A549 (cell line): ENCODE measurements at regions not wholly inside any gene's neighbourhood (a gene's known extent, or its start where the extent isn't known, plus 50 kb on each side); places are given as distances from the start of the nearest gene placed in this dataset.

Experiments used
- ATAC-seq, 2 experiments: fragments of 200-7000 bp in 1 of 2; fragments of >200 bp in 1 of 2; cut with Nextera tagmentation in 1 of 2; cut with Tn5 transposase in 1 of 2; 3 replicates each; pipeline versions ENCODE4 v1.8.0 to v1.9.1; 2018 to 2020; ENCODE audit warnings: mild to moderate bottlenecking in 1 of 2, moderate library complexity in 1 of 2
- CTCF ChIA-PET: fragments of 300-600 bp; sonication (Branson Sonifier 250); formaldehyde crosslinking; extraction: SDS; loops from one replicate; lab custom pipeline; 2021; ENCODE audit warnings: antibody characterized with exemption, inconsistent platforms; lab: Yijun Ruan, JAX
- POLR2A ChIA-PET: fragments of 350-600 bp; formaldehyde crosslinking; extraction: SDS; loops from one replicate; lab custom pipeline; 2021; ENCODE audit warnings: antibody characterized with exemption, inconsistent platforms; lab: Yijun Ruan, JAX
- DNase-seq, 2 experiments: peaks; one replicate each; pipeline versions ENCODE4 v3.0.0 to v3.0.0-alpha.2; 2011 to 2016; ENCODE audit warnings: low read depth in 1 of 2, low spot score in 1 of 2
- FAIRE-seq: peaks from 2 replicates; lab custom pipeline; 2011; peaks lifted over from hg19 to GRCh38; lab: Jason Lieb, UNC
- H3K27ac ChIP-seq, 2 experiments: fragments of >200 bp; sonication (Bioruptor Twin); formaldehyde crosslinking; 3 replicates each; pipeline ENCODE4 v1.5.1; 2016 to 2017
- H3K4me1 ChIP-seq: fragments of >200 bp; sonication (Bioruptor Twin); formaldehyde crosslinking; 3 replicates; pipeline ENCODE4 v1.6.1; 2016
- H3K4me2 ChIP-seq: fragments of >200 bp; sonication (Bioruptor Twin); formaldehyde crosslinking; 3 replicates; pipeline ENCODE4 v1.6.1; 2016
- H3K4me3 ChIP-seq: fragments of >200 bp; sonication (Bioruptor Twin); formaldehyde crosslinking; 3 replicates; pipeline ENCODE4 v1.5.1; 2016
- H3K9me3 ChIP-seq: fragments of >200 bp; sonication (Bioruptor Twin); formaldehyde crosslinking; 3 replicates; pipeline ENCODE4 v1.6.1; 2016
- ATOH8 ChIP-seq: fragments of 250-450 bp; sonication (Bioruptor Pico); IDR thresholded peaks from 2 replicates; pipeline ENCODE4 v1.5.0; 2020; ENCODE audit warnings: low read depth, mild to moderate bottlenecking, moderate library complexity
- BCL3 ChIP-seq: fragments of >200 bp; sonication (Bioruptor Twin); formaldehyde crosslinking; IDR thresholded peaks from 3 replicates; pipeline ENCODE4 v1.6.1; 2016
- BHLHE40 ChIP-seq: IDR thresholded peaks from 2 replicates; pipeline ENCODE4 v1.6.1; 2012; ENCODE audit warnings: low read depth, low read length, inconsistent platforms
- CBX2 ChIP-seq: fragments of 200-600 bp; sonication (generic); IDR thresholded peaks from 2 replicates; pipeline ENCODE4 v1.6.1; 2016; ENCODE audit warnings: low read depth, mild to moderate bottlenecking, borderline replicate concordance
- CBX8 ChIP-seq: fragments of 200-600 bp; sonication (generic); IDR thresholded peaks from 2 replicates; pipeline ENCODE4 v1.6.1; 2016
- CEBPB ChIP-seq, 2 experiments: fragments of >200 bp in 1 of 2; sonication (Bioruptor Twin) in 1 of 2; formaldehyde crosslinking in 1 of 2; IDR thresholded peaks; 2 replicates each; pipeline ENCODE4 v1.6.1; 2012 to 2016
- E2F6 ChIP-seq: IDR thresholded peaks from 2 replicates; pipeline ENCODE4 v1.6.1; 2012; ENCODE audit warnings: low read depth, borderline replicate concordance
- EHF ChIP-seq: fragments of 250-450 bp; sonication (Bioruptor Pico); IDR thresholded peaks from 2 replicates; pipeline ENCODE4 v1.5.0; 2020; ENCODE audit warnings: mild to moderate bottlenecking
- EP300 ChIP-seq, 2 experiments: fragments of >200 bp; sonication (Bioruptor Twin); formaldehyde crosslinking; IDR thresholded peaks; 2 replicates in 1 of 2; 3 replicates in 1 of 2; pipeline ENCODE4 v1.6.1; 2016 to 2017
- FOSB ChIP-seq: fragments of 250-450 bp; sonication (Bioruptor Pico); IDR thresholded peaks from 2 replicates; pipeline ENCODE4 v1.5.0; 2020; ENCODE audit warnings: mild to moderate bottlenecking, moderate library complexity
- FOSL2 ChIP-seq, 2 experiments: fragments of 450-650 bp in 1 of 2; fragments of >200 bp in 1 of 2; sonication (Bioruptor Twin) in 1 of 2; formaldehyde crosslinking; IDR thresholded peaks; 2 replicates each; pipeline versions ENCODE4 v1.5.0 to v1.6.1; 2016 to 2020; ENCODE audit warnings: mild to moderate bottlenecking in 1 of 2, moderate library complexity in 1 of 2
- FOXS1 ChIP-seq: fragments of 250-450 bp; sonication (Bioruptor Pico); IDR thresholded peaks from 2 replicates; pipeline ENCODE4 v1.5.0; 2020; ENCODE audit warnings: mild to moderate bottlenecking, moderate library complexity
- HEYL ChIP-seq: fragments of 250-450 bp; sonication (Bioruptor Pico); IDR thresholded peaks from 2 replicates; pipeline ENCODE4 v1.8.0; 2021; ENCODE audit warnings: mild to moderate bottlenecking, moderate library complexity
- HMGXB4 ChIP-seq: fragments of 250-450 bp; sonication (Bioruptor Pico); IDR thresholded peaks from 2 replicates; pipeline ENCODE4 v1.5.0; 2021; ENCODE audit warnings: mild to moderate bottlenecking, moderate library complexity, borderline replicate concordance
- HOXB5 ChIP-seq: fragments of 250-450 bp; sonication (Bioruptor Pico); IDR thresholded peaks from 2 replicates; pipeline ENCODE4 v1.5.0; 2020; ENCODE audit warnings: mild to moderate bottlenecking, moderate library complexity
- JUNB ChIP-seq: fragments of >200 bp; sonication (Bioruptor Twin); formaldehyde crosslinking; IDR thresholded peaks from 2 replicates; pipeline ENCODE4 v1.6.1; 2016
- MAFK ChIP-seq: fragments of 450-650 bp; IDR thresholded peaks from 2 replicates; pipeline ENCODE4 v1.6.1; 2014; ENCODE audit not compliant: partially characterized antibody
- MYC ChIP-seq: IDR thresholded peaks from 2 replicates; pipeline ENCODE4 v1.6.1; 2012; ENCODE audit warnings: mild to moderate bottlenecking, inconsistent platforms, low read length, improper control_type of control experiment, borderline replicate concordance
- NFE2L2 ChIP-seq: fragments of 150-350 bp; conservative IDR thresholded peaks from 2 replicates; pipeline ENCODE4 v1.6.1; 2014; ENCODE audit warnings: low read length
- PBX3 ChIP-seq: IDR thresholded peaks from 2 replicates; pipeline ENCODE4 v1.6.1; 2012
- POLR2A ChIP-seq: IDR thresholded peaks from 2 replicates; pipeline ENCODE4 v1.6.1; 2012; ENCODE audit warnings: mild to moderate bottlenecking, low read length
- POLR2AphosphoS2 ChIP-seq: conservative IDR thresholded peaks from 2 replicates; pipeline ENCODE4 v1.6.1; 2012; ENCODE audit warnings: low read length, improper control_type of control experiment, inconsistent platforms
- RARB ChIP-seq: fragments of 250-450 bp; sonication (Bioruptor Pico); IDR thresholded peaks from 2 replicates; pipeline ENCODE4 v1.8.0; 2021; ENCODE audit warnings: mild to moderate bottlenecking, moderate library complexity
- RCOR1 ChIP-seq: fragments of 150-350 bp; IDR thresholded peaks from 2 replicates; pipeline ENCODE4 v1.6.1; 2014; ENCODE audit warnings: antibody characterized with exemption, low read length, low read depth
- ZFP36 ChIP-seq: fragments of 450-650 bp; IDR thresholded peaks from 2 replicates; pipeline ENCODE4 v1.6.1; 2014; ENCODE audit warnings: borderline replicate concordance; ENCODE audit not compliant: partially characterized antibody
- WGBS: methylation state at CpG from one replicate; pipeline ENCODE4 v1.1.6; 2017; ENCODE audit errors: missing lambda C conversion rate; 5-methylcytosine and 5-hydroxymethylcytosine counted together
- TF ChIP-seq, protein P1 (sequence below): fragments of >200 bp; sonication (Bioruptor Twin); formaldehyde crosslinking; IDR thresholded peaks from 2 replicates; pipeline ENCODE4 v1.6.1; 2016

DNA sequence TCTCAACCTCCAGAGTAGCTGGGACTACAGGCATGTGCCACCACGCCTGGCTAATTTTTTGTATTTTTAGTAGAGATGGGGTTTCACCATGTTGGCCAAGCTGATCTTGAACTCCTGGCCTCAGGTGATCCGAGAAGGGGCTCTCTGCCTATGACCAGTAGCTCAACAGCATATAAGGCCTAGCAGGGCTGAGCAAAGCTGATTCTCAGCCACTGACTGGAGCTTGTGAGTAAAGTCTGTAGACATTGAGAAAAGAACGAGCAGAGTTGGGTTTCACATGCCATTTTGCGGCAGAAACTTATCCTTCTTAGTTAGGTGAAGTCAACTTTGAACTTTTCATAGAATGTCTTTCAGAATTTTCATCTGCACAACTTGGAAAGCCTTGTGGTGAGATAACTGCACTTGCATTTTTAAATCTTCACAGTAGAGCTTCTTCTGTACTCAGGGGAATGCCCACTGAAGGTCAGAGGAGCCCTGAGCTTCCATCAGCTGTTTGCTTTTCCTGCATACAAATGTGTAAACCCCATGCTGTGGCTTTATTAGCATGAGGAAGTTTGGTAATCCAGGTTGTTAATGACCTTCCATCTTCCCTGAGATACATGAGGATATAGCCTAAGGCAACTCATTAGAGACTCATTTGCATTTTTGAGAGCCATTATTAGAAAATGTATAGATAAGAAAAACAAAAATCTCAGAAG, 602.4 kb downstream of the METTL4 start:
- no peak for ATAC-seq
- Histone ChIP-seq H3K9me3 (no peaks in the 10 kb centered on the region), H3K4me1 (no peaks in the 10 kb centered on the region), H3K27ac (no peak overlapping the region), H3K4me3 (no peak overlapping the region), H3K4me2 (no peak overlapping the region)
- ChIA-PET POLR2A (no interaction called here), CTCF (no interaction called here)
- DNase-seq = no peak
- WGBS = 25% methylated on average over 4 of the region's 4 CpGs
- FAIRE-seq = no peak
- TF ChIP-seq FOXS1 (CRISPR knock-in tag) (no peak), ATOH8 (no peak), BHLHE40 (no peak), MYC (no peak), EHF (no peak), JUNB (no peak), HMGXB4 (CRISPR knock-in tag) (no peak), NFE2L2 (no peak), E2F6 (no peak), FOSL2 (IDR thresholded peaks at IDR 0.05) (no peak), FOSL2 (CRISPR knock-in tag; IDR thresholded peaks at IDR 0.05) (no peak), POLR2A (no peak), FOSB (CRISPR knock-in tag) (no peak), MAFK (no peak), RARB (CRISPR knock-in tag) (no peak), PBX3 (no peak), HOXB5 (CRISPR knock-in tag) (no peak), RCOR1 (no peak), ZFP36 (no peak), CEBPB (IDR thresholded peaks at IDR 0.05) (no peak)
- TF ChIP-seq, protein P1, sequence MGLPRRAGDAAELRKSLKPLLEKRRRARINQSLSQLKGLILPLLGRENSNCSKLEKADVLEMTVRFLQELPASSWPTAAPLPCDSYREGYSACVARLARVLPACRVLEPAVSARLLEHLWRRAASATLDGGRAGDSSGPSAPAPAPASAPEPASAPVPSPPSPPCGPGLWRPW = no peak

DNA sequence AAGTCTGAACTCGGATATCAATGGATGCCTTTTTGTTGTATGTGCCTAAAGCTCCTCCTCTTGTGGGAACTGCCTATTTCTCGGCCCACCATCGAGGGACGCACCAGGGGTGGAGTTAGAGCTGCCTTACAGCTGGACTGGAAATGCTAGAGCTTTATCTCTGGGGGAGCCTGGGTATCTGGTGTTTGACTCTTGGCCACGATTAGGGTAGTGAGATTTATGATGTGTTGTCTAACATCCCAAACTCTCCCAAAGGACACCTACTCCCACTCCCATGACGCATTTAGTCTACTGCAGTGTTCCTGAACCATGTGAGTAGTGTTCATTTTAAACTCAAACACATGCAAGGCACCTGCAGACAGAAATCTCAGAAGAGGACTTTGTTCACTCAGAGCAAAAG, 594.8 kb downstream of the METTL4 start:
- Histone ChIP-seq H3K9me3 (no peaks in the 10 kb centered on the region), H3K4me3 (no peak overlapping the region), H3K27ac (no peak overlapping the region), H3K4me1 (no peaks in the 10 kb centered on the region), H3K4me2 (no peak overlapping the region)
- WGBS = 6% methylated on average over 5 of the region's 6 CpGs
- DNase-seq = no peak
- TF ChIP-seq EP300 (IDR thresholded peaks at IDR 0.05) (no peak), CBX2 (no peak), CBX8 (no peak), BCL3 (no peak), RARB (CRISPR knock-in tag) (no peak), E2F6 (no peak), FOXS1 (CRISPR knock-in tag) (no peak), POLR2AphosphoS2 (no peak), MYC (no peak), HEYL (no peak), EHF (no peak)
- ChIA-PET POLR2A (no interaction called here), CTCF (no interaction called here)
- no peak for FAIRE-seq
- ATAC-seq = no peak
